H1 (cell line): ENCODE measurements at regions not wholly inside any gene's neighbourhood (a gene's known extent, or its start where the extent isn't known, plus 50 kb on each side); places are given as distances from the start of the nearest gene placed in this dataset.

ENCODE experiments used
- CTCF ChIA-PET: fragments of 300-600 bp; sonication (Branson Sonifier 250); formaldehyde crosslinking; loops from one replicate; lab custom pipeline; 2021; ENCODE audit not compliant: partially characterized antibody; lab: Charles Lee
- POLR2A ChIA-PET: fragments of 300-600 bp; sonication (Branson Sonifier 250); formaldehyde crosslinking; loops from one replicate; lab custom pipeline; 2021; ENCODE audit warnings: inconsistent platforms; ENCODE audit not compliant: partially characterized antibody; lab: Charles Lee
- DNase-seq, 2 experiments: peaks; one replicate each; pipeline versions ENCODE4 v3.0.0 to v3.0.0-alpha.2; 2010 to 2022; ENCODE audit warnings: low spot score in 2 of 2, low read depth in 1 of 2, mixed read lengths in 1 of 2
- FAIRE-seq: peaks from 2 replicates; lab custom pipeline; 2011; peaks lifted over from hg19 to GRCh38; lab: Jason Lieb, UNC
- H2AFZ ChIP-seq: 2 replicates; pipeline ENCODE4 v1.8.1; 2012; ENCODE audit warnings: low read length, inconsistent platforms
- H2AK5ac ChIP-seq: 2 replicates; pipeline ENCODE4 v1.6.1; 2013; ENCODE audit warnings: low read depth, low read length
- H2BK120ac ChIP-seq: replicated peaks from 2 replicates; pipeline ENCODE3; 2013; ENCODE audit warnings: low read depth, low read length, inconsistent platforms
- H2BK12ac ChIP-seq: 2 replicates; pipeline ENCODE4 v1.6.1; 2013; ENCODE audit warnings: low read depth, low read length
- H2BK15ac ChIP-seq: 2 replicates; pipeline ENCODE4 v1.6.1; 2013; ENCODE audit warnings: low read length
- H2BK20ac ChIP-seq: 2 replicates; pipeline ENCODE4 v1.6.1; 2013; ENCODE audit warnings: low read length
- H2BK5ac ChIP-seq: 2 replicates; pipeline ENCODE4 v1.6.1; 2013; ENCODE audit warnings: low read depth, low read length
- H3K14ac ChIP-seq: 2 replicates; pipeline ENCODE4 v1.6.1; 2013; ENCODE audit warnings: inconsistent platforms; ENCODE audit not compliant: insufficient read length
- H3K18ac ChIP-seq: 2 replicates; pipeline ENCODE4 v1.6.1; 2013; ENCODE audit warnings: low read length; ENCODE audit errors: extremely low read depth
- H3K23ac ChIP-seq: 2 replicates; pipeline ENCODE4 v1.6.1; 2013; ENCODE audit warnings: inconsistent platforms; ENCODE audit not compliant: insufficient read length
- H3K23me2 ChIP-seq: 2 replicates; pipeline ENCODE4 v1.6.1; 2013; ENCODE audit warnings: low read depth, low read length
- H3K27ac ChIP-seq: 2 replicates; pipeline ENCODE4 v1.6.1; 2011; ENCODE audit warnings: low read depth, low read length, inconsistent platforms
- H3K27me3 ChIP-seq, 4 experiments: replicated peaks in 1 of 4; 1 replicate in 1 of 4; 2 replicates in 3 of 4; pipeline versions ENCODE4 v1.6.1 to v1.8.1; 2011 to 2013; ENCODE audit warnings: low read length in 3 of 4, mild to moderate bottlenecking in 3 of 4, inconsistent platforms in 2 of 4, mixed read lengths in 2 of 4, moderate library complexity in 1 of 4; ENCODE audit not compliant: control insufficient read depth in 3 of 4, insufficient read depth in 3 of 4; ENCODE audit errors: extremely low read depth in 1 of 4
- H3K36me3 ChIP-seq, 4 experiments: 2 replicates each; pipeline versions ENCODE4 v1.6.1 to v1.8.1; 2011 to 2013; ENCODE audit warnings: mild to moderate bottlenecking in 4 of 4, low read length in 3 of 4, moderate library complexity in 2 of 4, control low read depth in 1 of 4, inconsistent platforms in 1 of 4; ENCODE audit not compliant: insufficient read depth in 4 of 4, control insufficient read depth in 2 of 4
- H3K4ac ChIP-seq: replicated peaks from 2 replicates; pipeline ENCODE3; 2013; ENCODE audit warnings: low read length, low read depth, mixed read lengths, inconsistent platforms; ENCODE audit not compliant: insufficient read length
- H3K4me1 ChIP-seq, 4 experiments: replicated peaks in 1 of 4; 1 replicate in 1 of 4; 2 replicates in 3 of 4; pipeline versions ENCODE4 v1.6.1 to v1.8.1; 2011 to 2013; ENCODE audit warnings: low read length in 3 of 4, inconsistent platforms in 2 of 4, mixed read lengths in 1 of 4; ENCODE audit not compliant: insufficient read depth in 4 of 4, control insufficient read depth in 3 of 4
- H3K4me2 ChIP-seq, 2 experiments: 2 replicates each; pipeline versions ENCODE4 v1.6.1 to v1.8.1; 2011 to 2013; ENCODE audit warnings: low read depth in 2 of 2, low read length in 2 of 2, control low read depth in 1 of 2, inconsistent platforms in 1 of 2, mild to moderate bottlenecking in 1 of 2; ENCODE audit not compliant: insufficient read depth in 1 of 2
- H3K4me3 ChIP-seq, 4 experiments: fragments of 200-600, 300-600 bp in 1 of 4; sonication (generic), shearing (Covaris generic), sonication (Bioruptor Twin) in 1 of 4; 2 replicates each; pipeline versions ENCODE4 v1.5.1 to v1.8.1; 2011 to 2016; ENCODE audit warnings: low read length in 4 of 4, low read depth in 3 of 4, control low read depth in 2 of 4, inconsistent platforms in 2 of 4, mild to moderate bottlenecking in 2 of 4, mixed read lengths in 1 of 4, moderate library complexity in 1 of 4; ENCODE audit not compliant: insufficient read depth in 2 of 4; ENCODE audit errors: extremely low read depth in 1 of 4
- H3K56ac ChIP-seq: replicated peaks from 2 replicates; pipeline ENCODE3; 2013; ENCODE audit warnings: low read depth, mild to moderate bottlenecking, mixed read lengths, low read length, inconsistent platforms; ENCODE audit not compliant: insufficient read length
- H3K79me1 ChIP-seq: 2 replicates; pipeline ENCODE4 v1.6.1; 2013; ENCODE audit warnings: low read depth, low read length, control low read depth
- H3K79me2 ChIP-seq, 2 experiments: 2 replicates each; pipeline versions ENCODE4 v1.6.1 to v1.8.1; 2012 to 2013; ENCODE audit warnings: low read length in 2 of 2, mild to moderate bottlenecking in 2 of 2, inconsistent platforms in 1 of 2; ENCODE audit not compliant: insufficient read depth in 2 of 2, control insufficient read depth in 1 of 2
- H3K9ac ChIP-seq, 4 experiments: replicated peaks in 1 of 4; 1 replicate in 1 of 4; 2 replicates in 3 of 4; pipeline versions ENCODE4 v1.6.1 to v1.8.1; 2011 to 2013; ENCODE audit warnings: low read depth in 3 of 4, low read length in 3 of 4, control low read depth in 2 of 4, mild to moderate bottlenecking in 2 of 4, moderate library complexity in 2 of 4, inconsistent platforms in 1 of 4; ENCODE audit errors: extremely low read depth in 1 of 4
- H3K9me3 ChIP-seq, 2 experiments: 2 replicates each; pipeline versions ENCODE4 v1.6.1 to v1.8.1; 2012 to 2013; ENCODE audit warnings: mild to moderate bottlenecking in 2 of 2, moderate library complexity in 2 of 2, control low read depth in 1 of 2, inconsistent platforms in 1 of 2, low read depth in 1 of 2, low read length in 1 of 2, mixed read lengths in 1 of 2; ENCODE audit not compliant: insufficient read depth in 2 of 2
- H4K20me1 ChIP-seq, 2 experiments: replicated peaks in 1 of 2; 2 replicates each; pipeline versions ENCODE3 to v1.8.1; 2011 to 2013; ENCODE audit warnings: inconsistent platforms in 2 of 2, low read length in 2 of 2, mild to moderate bottlenecking in 1 of 2; ENCODE audit not compliant: insufficient read depth in 2 of 2, control insufficient read depth in 1 of 2
- H4K5ac ChIP-seq: 2 replicates; pipeline ENCODE4 v1.6.1; 2013; ENCODE audit warnings: low read length, low read depth, mixed read lengths, inconsistent platforms; ENCODE audit not compliant: insufficient read length
- H4K8ac ChIP-seq: 2 replicates; pipeline ENCODE4 v1.8.0; 2013; ENCODE audit warnings: mild to moderate bottlenecking, moderate library complexity, low read length, inconsistent platforms; ENCODE audit not compliant: insufficient read depth; ENCODE audit errors: extremely low read depth
- H4K91ac ChIP-seq: replicated peaks from 2 replicates; pipeline ENCODE3; 2013; ENCODE audit warnings: low read length, mixed read lengths, inconsistent platforms; ENCODE audit not compliant: insufficient read length
- CBX8 ChIP-seq: fragments of 300-800, 300-1000 bp; sonication (generic); IDR thresholded peaks from 2 replicates; pipeline ENCODE4 v1.7.1; 2016; ENCODE audit warnings: low read depth, low read length, borderline replicate concordance
- EP300 ChIP-seq, 2 experiments: IDR thresholded peaks; 1 replicate in 1 of 2; 2 replicates in 1 of 2; pipeline ENCODE4 v1.6.1; 2011 to 2012; ENCODE audit warnings: low read depth in 2 of 2, low read length in 2 of 2, mild to moderate bottlenecking in 2 of 2, borderline replicate concordance in 1 of 2, inconsistent platforms in 1 of 2, moderate library complexity in 1 of 2
- JUN ChIP-seq: IDR thresholded peaks from 2 replicates; pipeline ENCODE4 v1.6.1; 2011; ENCODE audit warnings: low read depth, mild to moderate bottlenecking, improper control_type of control experiment, low read length
- JUND ChIP-seq: IDR thresholded peaks from 2 replicates; pipeline ENCODE4 v1.6.1; 2011; ENCODE audit warnings: mild to moderate bottlenecking, improper control_type of control experiment, low read length
- KDM1A ChIP-seq: fragments of 200-600, 300-600 bp; sonication (generic); IDR thresholded peaks from 2 replicates; pipeline ENCODE4 v1.7.1; 2016; ENCODE audit warnings: mild to moderate bottlenecking, low read length, borderline replicate concordance
- MAFK ChIP-seq: IDR thresholded peaks from 2 replicates; pipeline ENCODE4 v1.6.1; 2012; ENCODE audit warnings: low read depth, mild to moderate bottlenecking, improper control_type of control experiment, low read length
- POLR2AphosphoS5 ChIP-seq: IDR thresholded peaks from 2 replicates; pipeline ENCODE4 v1.6.1; 2011; ENCODE audit warnings: low read depth, low read length
- SP1 ChIP-seq: IDR thresholded peaks from 2 replicates; pipeline ENCODE4 v1.6.1; 2011; ENCODE audit warnings: low read depth, low read length
- TAF7 ChIP-seq: optimal IDR thresholded peaks from 2 replicates; pipeline ENCODE3; 2011; ENCODE audit warnings: low read depth, mild to moderate bottlenecking, inconsistent platforms, low read length, moderate library complexity, borderline replicate concordance
- WGBS, 2 experiments: shearing (Covaris generic) in 1 of 2; methylation state at CpG; one replicate each; pipeline versions ENCODE4 v1.1.6 to v1.1.7; 2013 to 2015; ENCODE audit warnings: low lambda C conversion rate in 2 of 2, mixed read lengths in 2 of 2, inconsistent platforms in 1 of 2, low coverage in 1 of 2, missing lambda C conversion rate in 1 of 2; ENCODE audit not compliant: insufficient replicate concordance in 2 of 2, insufficient coverage in 1 of 2, insufficient read length in 1 of 2; ENCODE audit errors: extremely low coverage in 1 of 2, missing lambda C conversion rate in 1 of 2; 5-methylcytosine and 5-hydroxymethylcytosine counted together
- TF ChIP-seq, protein P1 (sequence below): IDR thresholded peaks from 2 replicates; pipeline ENCODE4 v1.6.1; 2012; ENCODE audit warnings: inconsistent platforms
- TF ChIP-seq, protein P2 (sequence below): IDR thresholded peaks from 2 replicates; pipeline ENCODE4 v1.6.1; 2012; ENCODE audit warnings: low read length, inconsistent platforms

DNA sequence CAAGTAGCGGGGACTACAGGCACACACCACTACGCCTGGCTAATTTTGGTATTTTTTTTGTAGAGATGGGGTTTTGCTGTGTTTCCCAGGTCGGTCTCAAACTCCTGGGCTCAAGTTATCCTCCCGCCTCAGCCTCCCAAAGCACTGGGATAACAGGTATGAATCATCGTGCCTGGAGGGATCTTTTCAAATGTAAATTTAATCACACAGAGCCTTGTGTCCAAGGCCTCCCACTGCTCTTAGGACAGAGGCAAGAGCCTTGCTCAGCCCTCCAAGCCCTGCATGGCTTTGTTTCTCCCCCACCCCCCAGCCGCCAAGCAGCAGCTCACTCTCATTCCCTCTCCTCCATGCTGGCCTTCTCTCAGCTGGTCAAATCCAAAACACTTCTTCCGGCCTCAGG, 75.3 kb upstream of the CREB3L1 start:
- FAIRE-seq (peak; percentile 45), DNase-seq (peak in 1 of 2 experiments; percentile 19)
- peak overlapping the region; percentile 27 for H4K5ac ChIP-seq
- H4K20me1 ChIP-seq = no peaks in the 10 kb centered on the region
- ChIA-PET POLR2A (interaction anchor here (0.6 to 1.8 kb wide), 5 partner anchors 13 to 41 kb away, joined by 3 to 7 read pairs (median 3); no protein-coding TSS in a partner anchor), CTCF (no interaction called here)
- no peaks in the 10 kb centered on the region for H3K9me3 ChIP-seq
- peak overlapping the region; percentile 31; the same call in 1 of the 2 replicates for H2BK5ac ChIP-seq
- no peak overlapping the region for H3K14ac ChIP-seq
- WGBS, 2 experiments = 71% methylated on average over 7 of the region's 7 CpGs; no CpG with 5 or more reads in 1 of the 2 experiments
- peak overlapping the region; percentile 81 for H3K18ac ChIP-seq
- H2BK12ac ChIP-seq = no peak overlapping the region
- no peaks in the 10 kb centered on the region for H3K36me3 ChIP-seq
- no peak overlapping the region for H3K9ac ChIP-seq
- H3K56ac ChIP-seq = no peak overlapping the region
- no peak overlapping the region for H2BK120ac ChIP-seq
- no peak overlapping the region for H3K4ac ChIP-seq
- peak overlapping the region in 1 of 4 experiments; percentile 24; a peak in 2 of 8 replicates for H3K4me3 ChIP-seq
- no peak overlapping the region for H2AK5ac ChIP-seq
- no peaks in the 10 kb centered on the region for H3K27me3 ChIP-seq
- H4K8ac ChIP-seq = no peak overlapping the region
- H3K23ac ChIP-seq = no peak overlapping the region
- peak overlapping the region; percentile 25; the same call in 1 of the 2 replicates for H2BK20ac ChIP-seq
- peak overlapping the region; percentile 84 for H2AFZ ChIP-seq
- peak overlapping the region; percentile 38 to 50; a peak in 2 of 4 replicates for H3K4me2 ChIP-seq
- no peaks in the 10 kb centered on the region for H3K79me1 ChIP-seq
- H3K79me2 ChIP-seq = no peaks in the 10 kb centered on the region
- H2BK15ac ChIP-seq = no peak overlapping the region
- H3K23me2 ChIP-seq = peaks cover 2% of the 10 kb centered on the region; the same call in 1 of the 2 replicates
- peaks cover 0 to 6% (median 3%) of the 10 kb centered on the region in 4 experiments; a peak in 4 of 7 replicates for H3K4me1 ChIP-seq
- no peak overlapping the region for H4K91ac ChIP-seq
- peak overlapping the region; percentile 69 for H3K27ac ChIP-seq
- peak; percentile 33; the same call in 1 of the 2 replicates for TF ChIP-seq POLR2AphosphoS5
- TF ChIP-seq CBX8 = no peak
- TF ChIP-seq TAF7 = no peak
- no peak for TF ChIP-seq MAFK
- TF ChIP-seq, protein P1, sequence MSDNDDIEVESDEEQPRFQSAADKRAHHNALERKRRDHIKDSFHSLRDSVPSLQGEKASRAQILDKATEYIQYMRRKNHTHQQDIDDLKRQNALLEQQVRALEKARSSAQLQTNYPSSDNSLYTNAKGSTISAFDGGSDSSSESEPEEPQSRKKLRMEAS = peak; percentile 29; the same call in 1 of the 2 replicates
- TF ChIP-seq SP1 = peak; percentile 54; the same call in 1 of the 2 replicates
- peak; percentile 57; the same call in 1 of the 2 replicates for TF ChIP-seq KDM1A
- TF ChIP-seq, protein P2, sequence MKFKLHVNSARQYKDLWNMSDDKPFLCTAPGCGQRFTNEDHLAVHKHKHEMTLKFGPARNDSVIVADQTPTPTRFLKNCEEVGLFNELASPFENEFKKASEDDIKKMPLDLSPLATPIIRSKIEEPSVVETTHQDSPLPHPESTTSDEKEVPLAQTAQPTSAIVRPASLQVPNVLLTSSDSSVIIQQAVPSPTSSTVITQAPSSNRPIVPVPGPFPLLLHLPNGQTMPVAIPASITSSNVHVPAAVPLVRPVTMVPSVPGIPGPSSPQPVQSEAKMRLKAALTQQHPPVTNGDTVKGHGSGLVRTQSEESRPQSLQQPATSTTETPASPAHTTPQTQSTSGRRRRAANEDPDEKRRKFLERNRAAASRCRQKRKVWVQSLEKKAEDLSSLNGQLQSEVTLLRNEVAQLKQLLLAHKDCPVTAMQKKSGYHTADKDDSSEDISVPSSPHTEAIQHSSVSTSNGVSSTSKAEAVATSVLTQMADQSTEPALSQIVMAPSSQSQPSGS = 0 out of 2 replicates have a peak, but pooled peaks have one; percentile 49
- TF ChIP-seq JUND = peak; percentile 86
- TF ChIP-seq EP300 (IDR thresholded peaks at IDR 0.05; ENCODE audit: borderline replicate concordance in 1 of 2, low read depth in 2 of 2, low read length in 2 of 2) = peak in 1 of 2 experiments; percentile 6; a peak in 1 of 3 replicates
- TF ChIP-seq JUN = 0 out of 2 replicates have a peak, but pooled peaks have one; percentile 56
